Fibroblast of villous mesenchyme (primary cell): ENCODE measurements at regions not wholly inside any gene's neighbourhood (a gene's known extent, or its start where the extent isn't known, plus 50 kb on each side); places are given as distances from the start of the nearest gene placed in this dataset.
A peak's percentile ranks its signal among the peaks of the same experiment; 100 is the strongest.
"Not testable (repeated sequence)": the region's sequence is repeated elsewhere in the genome, so short reads cannot be mapped to it uniquely, and the experiment has no call there.

Experiments used
- DNase-seq: peaks from one replicate; pipeline ENCODE4 v3.0.0-alpha.2; 2010; ENCODE audit warnings: low read depth
- H3K4me3 ChIP-seq: 2 replicates; pipeline ENCODE4 v1.5.1; 2011; ENCODE audit warnings: low read depth, mild to moderate bottlenecking, low read length
- small RNA-seq: library from RNA; depleted of rRNA; stranded (forward); fragments of <200 nt; gene quantifications from one replicate; pipeline ENCODE3, GENCODE V24; 2012
- TF ChIP-seq, protein P1 (sequence below): IDR thresholded peaks from 2 replicates; pipeline ENCODE4 v1.5.1; 2012; ENCODE audit warnings: low read depth, mild to moderate bottlenecking, low read length; ENCODE audit not compliant: insufficient read depth

DNA sequence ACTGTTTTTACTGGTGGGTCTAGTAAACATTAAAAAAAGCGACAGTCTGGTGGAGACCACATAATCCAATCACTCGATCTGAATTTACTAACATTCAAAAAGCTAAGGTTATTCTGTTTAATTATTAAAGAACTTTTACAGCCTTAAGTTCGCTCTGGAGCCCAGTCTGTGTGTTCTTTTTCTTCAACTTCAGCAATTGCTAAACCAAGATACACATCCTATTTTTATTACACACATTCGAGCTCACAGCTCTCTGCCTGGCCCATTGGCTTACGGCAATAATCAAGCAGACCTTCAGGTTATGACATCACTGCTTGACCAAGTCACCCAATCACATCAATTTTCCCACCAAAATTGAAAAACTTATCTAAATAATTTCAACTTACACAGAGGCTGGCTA is 57.4 kb upstream of the PRSS16 start:
- TF ChIP-seq, protein P1, sequence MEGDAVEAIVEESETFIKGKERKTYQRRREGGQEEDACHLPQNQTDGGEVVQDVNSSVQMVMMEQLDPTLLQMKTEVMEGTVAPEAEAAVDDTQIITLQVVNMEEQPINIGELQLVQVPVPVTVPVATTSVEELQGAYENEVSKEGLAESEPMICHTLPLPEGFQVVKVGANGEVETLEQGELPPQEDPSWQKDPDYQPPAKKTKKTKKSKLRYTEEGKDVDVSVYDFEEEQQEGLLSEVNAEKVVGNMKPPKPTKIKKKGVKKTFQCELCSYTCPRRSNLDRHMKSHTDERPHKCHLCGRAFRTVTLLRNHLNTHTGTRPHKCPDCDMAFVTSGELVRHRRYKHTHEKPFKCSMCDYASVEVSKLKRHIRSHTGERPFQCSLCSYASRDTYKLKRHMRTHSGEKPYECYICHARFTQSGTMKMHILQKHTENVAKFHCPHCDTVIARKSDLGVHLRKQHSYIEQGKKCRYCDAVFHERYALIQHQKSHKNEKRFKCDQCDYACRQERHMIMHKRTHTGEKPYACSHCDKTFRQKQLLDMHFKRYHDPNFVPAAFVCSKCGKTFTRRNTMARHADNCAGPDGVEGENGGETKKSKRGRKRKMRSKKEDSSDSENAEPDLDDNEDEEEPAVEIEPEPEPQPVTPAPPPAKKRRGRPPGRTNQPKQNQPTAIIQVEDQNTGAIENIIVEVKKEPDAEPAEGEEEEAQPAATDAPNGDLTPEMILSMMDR, result no peak
- no peak overlapping the region for H3K4me3 ChIP-seq
- DNase-seq, result no peak

DNA sequence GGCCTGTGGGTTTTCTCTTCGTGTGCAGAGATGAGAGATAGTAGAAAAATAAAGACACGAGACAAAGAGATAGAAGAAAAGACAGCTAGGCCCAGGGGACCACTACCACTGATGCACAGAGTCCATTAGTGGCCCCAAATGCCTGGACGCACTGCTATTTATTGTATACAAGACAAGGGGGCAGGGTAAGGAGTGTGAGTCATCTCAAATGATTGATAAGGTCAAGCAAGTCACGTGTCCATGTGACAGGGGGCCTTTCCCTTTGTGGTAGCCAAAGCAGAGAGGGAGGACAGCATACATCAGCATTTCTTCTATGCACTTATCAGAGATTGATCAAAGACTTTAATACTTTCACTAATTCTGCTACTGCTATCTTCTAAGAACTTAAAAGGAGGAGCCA is 53.0 kb upstream of the PRSS16 start:
- DNase-seq, H3K4me3 ChIP-seq: not testable (repeated sequence)

DNA sequence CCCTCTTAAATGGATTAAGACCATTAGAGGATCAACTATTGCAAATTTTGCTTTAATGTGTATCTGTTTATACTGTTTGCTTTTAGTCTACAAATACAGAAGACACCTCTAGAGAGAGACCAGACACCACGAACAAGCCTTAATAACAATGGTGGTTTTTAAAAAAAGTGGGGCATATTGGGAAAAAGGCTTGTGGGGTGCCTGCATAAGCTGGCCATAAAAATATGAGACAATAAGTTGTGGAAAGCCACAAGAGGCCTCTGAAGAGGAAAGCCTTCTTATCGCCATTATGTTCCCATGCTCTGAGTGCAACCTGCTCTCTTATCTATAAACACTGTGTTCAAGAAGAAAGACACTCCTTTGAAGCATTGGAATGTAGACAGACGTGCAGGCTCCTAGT is 52.0 kb upstream of the PRSS16 start:
- H3K4me3 ChIP-seq, DNase-seq: not testable (repeated sequence)

Small RNA genes in the stretch of these regions (small RNA-seq; reads per million reads assigned to genes)
- gene MIR3143, result 2.1 reads per million, percentile 53 among the genes with 10 or more reads in this experiment
- 8.9 reads per million, percentile 89 among the genes with 10 or more reads in this experiment for gene RNU2-62P
